ENCODE measurements at regions not wholly inside any gene's neighbourhood (a gene's known extent, or its start where the extent isn't known, plus 50 kb on each side); places are given as distances from the start of the nearest gene placed in this dataset.

- no peak overlapping the region for H2BK120ac ChIP-seq (ENCODE audit: low read depth, low read length, poor library complexity, severe bottlenecking)
- H3K23ac ChIP-seq (ENCODE audit: insufficient read length, low read depth, low read length), result no peak overlapping the region
- H2BK5ac ChIP-seq (ENCODE audit: insufficient read length, low read length), result no peak overlapping the region
- H4K8ac ChIP-seq (replicated peaks; ENCODE audit: insufficient read length, low read depth, low read length), result no peak overlapping the region
- no peak overlapping the region for H3T11ph ChIP-seq (ENCODE audit: low read length)
- H4K91ac ChIP-seq (ENCODE audit: insufficient read length, low read depth, low read length), result no peak overlapping the region
- no peak overlapping the region for H2BK12ac ChIP-seq (ENCODE audit: insufficient read length, low read depth, low read length)
- H4K20me1 ChIP-seq (ENCODE audit: control insufficient read depth, insufficient read depth, insufficient read length), result no peaks in the 10 kb centered on the region
- no peak overlapping the region for H2AK5ac ChIP-seq (ENCODE audit: insufficient read length, low read length)
- H3K4ac ChIP-seq (ENCODE audit: low read depth, low read length), result no peak overlapping the region
- TF ChIP-seq, protein P1, sequence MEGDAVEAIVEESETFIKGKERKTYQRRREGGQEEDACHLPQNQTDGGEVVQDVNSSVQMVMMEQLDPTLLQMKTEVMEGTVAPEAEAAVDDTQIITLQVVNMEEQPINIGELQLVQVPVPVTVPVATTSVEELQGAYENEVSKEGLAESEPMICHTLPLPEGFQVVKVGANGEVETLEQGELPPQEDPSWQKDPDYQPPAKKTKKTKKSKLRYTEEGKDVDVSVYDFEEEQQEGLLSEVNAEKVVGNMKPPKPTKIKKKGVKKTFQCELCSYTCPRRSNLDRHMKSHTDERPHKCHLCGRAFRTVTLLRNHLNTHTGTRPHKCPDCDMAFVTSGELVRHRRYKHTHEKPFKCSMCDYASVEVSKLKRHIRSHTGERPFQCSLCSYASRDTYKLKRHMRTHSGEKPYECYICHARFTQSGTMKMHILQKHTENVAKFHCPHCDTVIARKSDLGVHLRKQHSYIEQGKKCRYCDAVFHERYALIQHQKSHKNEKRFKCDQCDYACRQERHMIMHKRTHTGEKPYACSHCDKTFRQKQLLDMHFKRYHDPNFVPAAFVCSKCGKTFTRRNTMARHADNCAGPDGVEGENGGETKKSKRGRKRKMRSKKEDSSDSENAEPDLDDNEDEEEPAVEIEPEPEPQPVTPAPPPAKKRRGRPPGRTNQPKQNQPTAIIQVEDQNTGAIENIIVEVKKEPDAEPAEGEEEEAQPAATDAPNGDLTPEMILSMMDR (conservative IDR thresholded peaks at IDR 0.05), result no peak
- no peak overlapping the region for H2BK20ac ChIP-seq (ENCODE audit: low read depth, low read length, poor library complexity, severe bottlenecking)
- no peak overlapping the region for H3K9ac ChIP-seq (ENCODE audit: extremely low read depth, insufficient read length, low read length)
- no peaks in the 10 kb centered on the region for H3K23me2 ChIP-seq (ENCODE audit: insufficient read length, low read depth, low read length, poor library complexity, severe bottlenecking)
- no peaks in the 10 kb centered on the region for H3K27me3 ChIP-seq (ENCODE audit: insufficient read depth, low read length)
- H3K4me1 ChIP-seq (ENCODE audit: insufficient read depth, low read length), result no peaks in the 10 kb centered on the region
- Mint-ChIP-seq H3K36me3 (ENCODE audit: insufficient read depth in 1 of 3, low read depth in 3 of 3) (no peaks in the 10 kb centered on the region), H3K9me3 (no peaks in the 10 kb centered on the region), H3K27ac (no peak overlapping the region), H3K4me1 (peaks cover 10 to 13% of the 10 kb centered on the region in 2 experiments), H3K27me3 (ENCODE audit: low read depth) (peaks cover 41% of the 10 kb centered on the region), H3K4me3 (no peak overlapping the region)
- no peak overlapping the region for H3K56ac ChIP-seq (ENCODE audit: insufficient read length, low read depth, low read length)
- H3K27ac ChIP-seq (ENCODE audit: insufficient read length, low read depth, low read length), result no peak overlapping the region
- DNase-seq, result no peak
- H2AFZ ChIP-seq (ENCODE audit: low read length), result no peak overlapping the region
- no peaks in the 10 kb centered on the region for H3K79me1 ChIP-seq (ENCODE audit: insufficient read depth, low read depth, low read length, poor library complexity, severe bottlenecking)
- H2BK15ac ChIP-seq (ENCODE audit: low read depth, low read length), result no peak overlapping the region
- H3K79me2 ChIP-seq (ENCODE audit: insufficient read depth, low read length), result no peaks in the 10 kb centered on the region
- H3K4me2 ChIP-seq (ENCODE audit: insufficient read depth, insufficient read length, low read length), result no peak overlapping the region
- no peak overlapping the region for H4K5ac ChIP-seq (ENCODE audit: insufficient read length, low read depth, low read length)
- no peak overlapping the region for H3K14ac ChIP-seq (ENCODE audit: insufficient read depth, low read length)
- no peaks in the 10 kb centered on the region for H3K9me3 ChIP-seq (ENCODE audit: control insufficient read depth, low read depth, low read length)
- H3K18ac ChIP-seq (ENCODE audit: insufficient read length, low read depth, low read length), result no peak overlapping the region
Observed at GRCh38 chr1:175793617-175794016, 50.2 kb upstream of the TNR start.

Measured in H9 (cell line).